ENCODE measurements at regions not wholly inside any gene's neighbourhood (a gene's known extent, or its start where the extent isn't known, plus 50 kb on each side); places are given as distances from the start of the nearest gene placed in this dataset.

GRCh38 chr10:33465747-33466146 lies 131.3 kb upstream of the NRP1 start:
- H3K9me3 ChIP-seq = no peaks in the 10 kb centered on the region
- H3K36me3 ChIP-seq = no peaks in the 10 kb centered on the region
- H3K27ac ChIP-seq = no peak overlapping the region
- H3K4me1 ChIP-seq = no peaks in the 10 kb centered on the region
- DNase-seq = no peak
- no peak overlapping the region for H3K4me3 ChIP-seq
- intact Hi-C loops (cut with DNase I) = no loop called here
- ATAC-seq = no peak
- TF ChIP-seq POLR2A (IDR thresholded peaks at IDR 0.05) = no peak
- TF ChIP-seq, protein P1, sequence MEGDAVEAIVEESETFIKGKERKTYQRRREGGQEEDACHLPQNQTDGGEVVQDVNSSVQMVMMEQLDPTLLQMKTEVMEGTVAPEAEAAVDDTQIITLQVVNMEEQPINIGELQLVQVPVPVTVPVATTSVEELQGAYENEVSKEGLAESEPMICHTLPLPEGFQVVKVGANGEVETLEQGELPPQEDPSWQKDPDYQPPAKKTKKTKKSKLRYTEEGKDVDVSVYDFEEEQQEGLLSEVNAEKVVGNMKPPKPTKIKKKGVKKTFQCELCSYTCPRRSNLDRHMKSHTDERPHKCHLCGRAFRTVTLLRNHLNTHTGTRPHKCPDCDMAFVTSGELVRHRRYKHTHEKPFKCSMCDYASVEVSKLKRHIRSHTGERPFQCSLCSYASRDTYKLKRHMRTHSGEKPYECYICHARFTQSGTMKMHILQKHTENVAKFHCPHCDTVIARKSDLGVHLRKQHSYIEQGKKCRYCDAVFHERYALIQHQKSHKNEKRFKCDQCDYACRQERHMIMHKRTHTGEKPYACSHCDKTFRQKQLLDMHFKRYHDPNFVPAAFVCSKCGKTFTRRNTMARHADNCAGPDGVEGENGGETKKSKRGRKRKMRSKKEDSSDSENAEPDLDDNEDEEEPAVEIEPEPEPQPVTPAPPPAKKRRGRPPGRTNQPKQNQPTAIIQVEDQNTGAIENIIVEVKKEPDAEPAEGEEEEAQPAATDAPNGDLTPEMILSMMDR (IDR thresholded peaks at IDR 0.05) = no peak
- H3K27me3 ChIP-seq = no peaks in the 10 kb centered on the region

- H3K27me3 ChIP-seq = no peaks in the 10 kb centered on the region
- intact Hi-C loops (cut with DNase I) = no loop called here
- no peak overlapping the region for H3K4me3 ChIP-seq
- DNase-seq (no peak), ATAC-seq (no peak)
- no peaks in the 10 kb centered on the region for H3K36me3 ChIP-seq
- no peaks in the 10 kb centered on the region for H3K4me1 ChIP-seq
- H3K9me3 ChIP-seq = no peaks in the 10 kb centered on the region
- no peak overlapping the region for H3K27ac ChIP-seq
- TF ChIP-seq POLR2A (IDR thresholded peaks at IDR 0.05) = no peak
- TF ChIP-seq, protein P1 (IDR thresholded peaks at IDR 0.05) = no peak
- WGBS (ENCODE audit: insufficient coverage, low coverage, low lambda C conversion rate, missing lambda C conversion rate) = 59% methylated on average over 4 of the region's 4 CpGs
Measured at GRCh38 chr10:33463011-33463410, 128.5 kb upstream of the NRP1 start.

DNA sequence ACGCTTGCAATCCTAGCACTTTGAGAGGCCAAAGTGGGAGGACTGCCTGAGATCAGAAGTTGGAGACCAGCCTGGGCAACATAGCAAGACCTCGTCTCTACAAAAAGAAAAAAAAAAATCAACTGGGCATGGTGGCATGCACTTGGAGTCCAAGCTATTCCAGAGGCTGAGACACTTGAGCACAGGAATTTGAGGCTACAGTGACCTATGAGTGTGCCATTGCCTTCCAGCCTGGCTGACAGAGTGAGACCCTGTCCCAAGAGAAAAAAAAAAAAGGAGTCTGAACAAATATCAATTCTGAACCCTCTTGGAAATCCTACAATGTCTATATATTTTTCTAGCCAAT lies 126.8 kb upstream of the NRP1 start:
- H3K4me1 ChIP-seq = no peaks in the 10 kb centered on the region
- no peak for TF ChIP-seq POLR2A (IDR thresholded peaks at IDR 0.05)
- TF ChIP-seq, protein P1 (IDR thresholded peaks at IDR 0.05) = no peak
- no peaks in the 10 kb centered on the region for H3K27me3 ChIP-seq
- H3K27ac ChIP-seq = no peak overlapping the region
- H3K36me3 ChIP-seq = no peaks in the 10 kb centered on the region
- 83% methylated on average over 1 of the region's 2 CpGs for WGBS (ENCODE audit: insufficient coverage, low coverage, low lambda C conversion rate, missing lambda C conversion rate)
- no peaks in the 10 kb centered on the region for H3K9me3 ChIP-seq
- H3K4me3 ChIP-seq = no peak overlapping the region
- no peak for ATAC-seq
- intact Hi-C loops (cut with DNase I) = no loop called here
- no peak for DNase-seq

DNA sequence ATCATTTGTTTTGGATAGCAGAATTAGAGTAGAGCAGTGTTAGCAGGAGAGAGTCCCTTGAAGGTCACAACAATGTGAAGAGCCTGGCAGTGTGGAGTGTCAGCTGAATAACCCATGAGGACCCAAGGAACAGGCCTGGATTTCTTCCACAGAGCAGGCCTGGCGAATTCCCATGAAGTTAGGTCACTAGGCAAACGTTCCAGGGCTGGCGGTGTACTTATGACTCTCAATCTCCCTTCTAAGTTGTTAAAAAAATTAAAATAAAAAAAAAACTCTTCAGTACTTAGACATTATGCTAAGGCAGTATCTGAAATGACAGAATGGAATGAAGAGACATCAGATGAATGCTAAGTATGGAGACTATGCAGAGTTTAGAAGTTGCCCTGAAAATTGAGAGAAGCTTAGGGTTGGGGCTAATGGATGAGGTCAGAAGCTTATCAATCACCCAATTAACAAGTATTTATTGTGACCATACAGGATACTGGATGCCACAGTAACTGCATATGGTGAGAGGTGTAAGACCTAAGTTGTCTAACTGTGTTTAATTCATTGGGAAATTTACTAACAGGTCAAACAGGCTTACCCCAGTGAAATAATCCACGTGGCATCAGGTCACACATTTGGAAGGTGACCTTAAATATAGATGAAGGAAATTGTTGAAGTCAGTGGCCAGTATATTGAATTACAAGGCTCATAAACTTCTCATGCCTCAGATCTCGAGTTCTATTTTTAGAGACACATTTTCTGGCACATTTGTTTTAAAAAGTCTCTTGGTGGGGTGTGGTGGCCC lies 126.2 kb upstream of the NRP1 start:
- no peak for TF ChIP-seq POLR2A (IDR thresholded peaks at IDR 0.05)
- TF ChIP-seq, protein P1 (IDR thresholded peaks at IDR 0.05) = no peak
- intact Hi-C loops (cut with DNase I) = no loop called here
- Histone ChIP-seq H3K4me3 (no peak overlapping the region), H3K27me3 (no peaks in the 10 kb centered on the region), H3K36me3 (no peaks in the 10 kb centered on the region), H3K27ac (no peak overlapping the region), H3K4me1 (no peaks in the 10 kb centered on the region), H3K9me3 (no peaks in the 10 kb centered on the region)
- DNase-seq = no peak
- WGBS (ENCODE audit: insufficient coverage, low coverage, low lambda C conversion rate, missing lambda C conversion rate) = 54% methylated on average over 4 of the region's 5 CpGs
- no peak for ATAC-seq

- intact Hi-C loops (cut with DNase I) = no loop called here
- Histone ChIP-seq H3K4me3 (no peak overlapping the region), H3K27ac (no peak overlapping the region), H3K27me3 (no peaks in the 10 kb centered on the region), H3K4me1 (no peaks in the 10 kb centered on the region), H3K36me3 (no peaks in the 10 kb centered on the region), H3K9me3 (no peaks in the 10 kb centered on the region)
- ATAC-seq (no peak), DNase-seq (no peak)
- 67% methylated on average over 5 of the region's 5 CpGs for WGBS (ENCODE audit: insufficient coverage, low coverage, low lambda C conversion rate, missing lambda C conversion rate)
- TF ChIP-seq, protein P1 (IDR thresholded peaks at IDR 0.05) = no peak
- no peak for TF ChIP-seq POLR2A (IDR thresholded peaks at IDR 0.05)
Measured at GRCh38 chr10:33459602-33460001, 125.1 kb upstream of the NRP1 start.

All from right lobe of liver (tissue), 6 donors.